DLD1 (cell line): ENCODE measurements at regions not wholly inside any gene's neighbourhood (a gene's known extent, or its start where the extent isn't known, plus 50 kb on each side); places are given as distances from the start of the nearest gene placed in this dataset.

Source experiments
- in situ Hi-C: cut with HindIII; loops from 2 replicates; pipeline ENCODE4 v1.10.0; 2017; ENCODE audit warnings: low sequenced_read_pairs

DNA sequence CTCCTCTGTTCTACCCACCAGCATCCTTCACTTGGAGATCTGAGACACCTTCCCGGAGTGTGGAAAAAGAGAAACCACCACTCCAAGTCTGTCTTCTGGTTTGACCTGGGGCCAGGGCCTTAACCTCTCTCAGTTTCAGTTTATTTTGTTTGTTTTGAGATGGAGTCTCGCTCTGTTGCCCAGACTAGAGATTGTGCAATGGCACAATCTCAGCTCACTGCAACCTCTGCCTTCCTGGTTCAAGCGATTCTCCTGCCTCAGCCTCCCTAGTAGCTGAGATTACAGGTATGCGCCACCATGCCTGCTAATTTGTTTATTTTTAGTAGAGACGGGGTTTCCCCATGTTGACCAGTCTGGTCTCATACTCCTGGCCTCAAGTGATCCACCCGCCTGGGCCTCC lies 271.1 kb upstream of the TNRC6C start:
- in situ Hi-C loops = no loop called here

DNA sequence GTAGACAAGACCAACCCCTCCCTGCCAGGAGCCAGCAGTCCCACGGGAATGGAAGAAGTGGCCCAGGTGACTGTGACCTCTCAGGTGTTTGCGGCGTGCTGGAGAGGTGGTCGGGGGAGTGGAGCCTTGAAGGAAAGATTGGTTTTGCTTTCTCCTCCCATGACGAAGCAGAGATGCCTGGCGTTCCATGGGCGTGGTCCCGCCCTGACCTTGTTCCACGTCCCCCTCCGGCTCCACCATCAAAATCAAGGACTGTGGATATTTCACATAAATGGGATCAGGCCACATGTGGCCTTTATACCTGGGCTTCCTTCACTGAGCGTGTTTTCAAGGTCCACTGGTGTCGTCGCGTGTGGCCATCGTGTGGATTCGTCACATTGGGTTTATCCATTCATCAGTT lies 270.6 kb upstream of the TNRC6C start:
- in situ Hi-C loops = no loop called here

DNA sequence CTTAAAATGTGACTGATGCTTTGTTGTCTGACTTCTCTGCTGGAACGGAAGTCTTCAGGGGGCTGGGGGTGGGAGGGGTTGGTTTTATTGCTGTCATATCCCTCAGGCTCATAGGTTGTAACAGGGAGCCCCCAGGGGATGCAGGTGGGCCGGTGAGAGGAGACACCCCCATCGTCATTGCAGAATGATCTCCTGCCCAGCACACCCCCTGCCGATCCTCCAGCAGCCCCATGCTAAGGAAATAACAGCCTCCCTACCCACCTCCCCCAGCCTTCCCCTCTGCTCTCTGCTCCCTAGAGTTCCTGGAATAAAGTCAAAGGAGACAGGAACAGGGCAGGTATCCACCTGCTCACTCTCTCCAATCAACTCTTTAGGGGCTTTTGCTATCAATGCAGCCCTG lies 270.1 kb upstream of the TNRC6C start:
- in situ Hi-C loops = no loop called here

GRCh38 chr17:77690271-77691161 lies 268.0 kb upstream of the TNRC6C start:
- in situ Hi-C loops = no loop called here

- in situ Hi-C loops = no loop called here
Measured at GRCh38 chr17:77691216-77692085, 267.1 kb upstream of the TNRC6C start.

DNA sequence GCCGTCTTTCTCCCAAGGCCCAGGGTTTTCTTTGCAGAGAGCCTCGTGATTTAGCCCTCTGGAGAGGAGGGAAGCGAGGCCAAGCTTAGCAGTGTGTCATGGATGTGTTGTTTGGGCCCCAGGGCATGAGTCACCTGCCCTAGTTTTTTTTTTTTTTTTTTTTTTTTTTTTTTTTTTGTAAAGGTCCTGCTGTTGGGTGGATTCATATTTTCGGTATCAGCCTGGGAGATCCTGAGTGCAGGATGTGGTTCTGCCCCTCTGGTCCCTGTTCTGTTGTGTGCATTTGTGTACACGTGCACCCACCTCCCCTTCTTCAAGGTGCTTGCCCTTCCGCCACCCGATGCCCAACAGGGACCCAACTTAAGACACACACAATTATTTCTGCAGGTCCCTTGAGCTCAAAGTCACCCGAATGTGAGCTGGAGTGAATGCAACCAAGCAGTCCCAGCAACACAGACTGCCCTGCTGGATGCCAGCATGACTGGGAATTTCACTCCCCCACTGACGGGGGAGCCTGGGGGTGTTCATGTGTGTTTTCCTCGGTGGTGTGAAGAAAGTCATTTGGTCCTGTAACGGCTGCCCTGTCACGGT lies 265.8 kb upstream of the TNRC6C start:
- in situ Hi-C loops = no loop called here

DNA sequence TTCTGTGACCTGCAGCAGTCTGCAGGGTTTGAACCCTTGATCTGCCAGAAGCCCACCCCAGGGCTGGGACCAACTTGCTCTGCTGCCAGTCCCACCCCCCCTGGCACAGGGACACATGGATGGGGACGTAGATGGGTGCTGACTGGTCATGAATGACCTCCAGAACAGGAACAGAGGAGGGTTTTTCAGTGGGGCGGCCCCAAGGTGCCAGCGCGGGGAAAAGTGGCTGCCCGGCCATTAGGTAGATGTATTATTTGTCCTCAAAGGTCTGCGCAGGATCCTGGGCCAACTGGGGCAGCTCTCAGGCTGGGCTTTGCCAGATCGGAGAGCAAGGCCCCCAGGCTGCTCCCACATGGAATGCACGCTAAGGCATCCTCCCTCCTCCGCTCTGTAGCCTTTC lies 265.2 kb upstream of the TNRC6C start:
- in situ Hi-C loops = no loop called here

DNA sequence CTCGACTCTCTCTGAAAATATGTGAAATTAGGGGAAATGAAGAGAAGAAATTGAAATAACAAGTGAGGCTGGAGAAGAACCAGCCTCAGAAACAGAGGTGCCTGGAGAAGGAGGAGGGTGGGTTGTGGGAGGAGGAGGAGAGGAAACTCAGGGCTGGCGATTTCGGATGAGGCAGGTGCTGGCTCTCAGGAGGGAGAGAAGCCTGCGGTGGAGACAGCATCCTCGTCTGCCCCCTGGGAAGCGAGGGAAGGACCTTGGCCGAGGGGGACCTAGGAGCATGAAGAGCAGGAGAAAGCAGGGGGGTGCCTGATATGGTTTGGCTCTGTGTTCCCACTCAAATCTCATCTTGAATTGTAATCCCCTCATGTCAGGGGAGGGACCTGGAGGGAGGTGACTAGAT lies 264.7 kb upstream of the TNRC6C start:
- in situ Hi-C loops = no loop called here

DNA sequence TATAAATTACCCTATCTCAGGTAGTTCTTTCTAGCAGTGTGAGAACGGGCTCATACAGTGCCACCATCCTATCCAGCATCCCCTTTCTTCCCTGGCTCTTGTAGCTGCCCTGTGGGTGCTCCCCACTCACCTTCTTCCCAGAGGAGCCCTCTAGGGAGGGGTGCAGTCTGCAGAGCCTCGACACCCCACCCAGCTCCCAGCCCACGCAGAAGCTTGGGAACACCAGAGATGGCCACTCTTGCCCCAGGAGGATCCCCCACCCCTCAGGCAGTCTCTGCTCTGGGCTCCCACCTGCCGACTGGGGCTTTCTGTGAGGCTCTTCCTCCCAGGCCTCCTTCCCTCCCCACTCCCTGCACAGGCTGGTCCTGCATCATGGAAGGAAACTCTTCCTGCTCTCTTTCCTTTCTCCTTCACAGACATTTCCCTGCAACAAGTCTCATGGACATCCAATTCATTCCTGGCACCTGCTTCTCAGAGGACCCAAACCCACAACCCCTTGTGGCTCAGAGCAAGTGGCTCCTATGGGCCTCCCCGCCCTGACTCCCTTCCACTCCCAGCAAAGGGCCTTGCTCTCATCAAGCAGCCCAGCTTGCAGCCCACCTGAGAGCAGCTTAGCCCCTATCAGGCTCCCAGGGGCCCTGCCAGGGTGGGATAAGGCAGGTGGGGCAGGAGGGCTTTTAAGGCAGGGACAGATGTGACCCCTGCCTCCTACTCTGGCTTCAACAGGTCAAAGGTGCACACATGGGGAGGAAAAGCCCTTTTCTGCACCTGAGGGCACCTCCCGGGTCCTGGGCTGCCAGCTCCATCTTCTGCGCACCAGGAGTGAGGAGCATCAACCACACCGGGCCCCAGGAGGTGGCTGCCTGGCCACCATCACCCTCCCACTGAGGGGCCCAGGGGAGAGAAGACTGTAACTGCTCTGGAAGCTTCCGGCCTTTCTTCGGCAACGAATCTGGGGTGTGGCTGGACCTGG lies 263.8 kb upstream of the TNRC6C start:
- in situ Hi-C loops = no loop called here

- in situ Hi-C loops = no loop called here
Measured at GRCh38 chr17:77695386-77695785, 263.1 kb upstream of the TNRC6C start.

- in situ Hi-C loops = no loop called here
Measured at GRCh38 chr17:77696151-77696720, 262.3 kb upstream of the TNRC6C start.

GRCh38 chr17:77696721-77697460 lies 261.6 kb upstream of the TNRC6C start:
- in situ Hi-C loops = no loop called here

GRCh38 chr17:77697480-77698400 lies 260.8 kb upstream of the TNRC6C start:
- in situ Hi-C loops = no loop called here

GRCh38 chr17:77698903-77699623 lies 259.4 kb upstream of the TNRC6C start:
- in situ Hi-C loops = no loop called here

DNA sequence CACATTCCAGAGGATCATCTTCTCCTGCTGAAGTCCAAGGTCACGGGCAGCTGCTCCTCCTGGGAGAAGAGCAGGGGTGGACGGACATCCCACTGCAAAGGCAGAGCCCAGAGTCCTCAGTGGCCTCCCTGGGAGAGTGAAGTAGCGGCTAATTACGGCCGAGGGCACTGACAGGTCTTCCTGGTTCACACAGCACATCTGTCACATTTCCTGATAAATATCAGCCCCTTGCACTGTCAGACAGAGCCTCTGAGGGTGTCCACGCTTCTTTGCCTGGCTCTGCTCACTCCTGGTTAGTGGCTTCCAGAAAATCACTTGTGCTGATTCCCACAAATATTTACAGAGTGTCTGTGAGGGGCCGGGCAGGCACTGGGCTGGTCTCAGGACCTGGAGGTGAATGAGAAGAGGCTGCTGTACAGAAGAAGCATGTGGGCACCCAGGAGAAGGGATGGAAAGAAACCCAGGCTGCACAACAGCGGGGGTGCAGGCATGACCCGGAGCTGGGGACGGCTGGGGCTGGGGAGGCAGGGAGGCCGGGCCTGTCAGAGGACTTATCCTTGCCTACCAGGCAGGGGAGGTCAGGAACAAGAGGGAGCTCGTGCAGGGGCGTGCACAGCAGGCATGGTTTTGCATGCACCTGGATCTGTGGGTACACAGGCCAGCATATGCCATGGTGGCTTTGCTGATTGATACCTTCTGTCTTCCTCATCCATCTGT lies 258.2 kb upstream of the TNRC6C start:
- in situ Hi-C loops = no loop called here

GRCh38 chr17:77701996-77702395 lies 256.5 kb upstream of the TNRC6C start:
- in situ Hi-C loops = no loop called here
